GM21423 (cell line): ENCODE measurements at regions not wholly inside any gene's neighbourhood (a gene's known extent, or its start where the extent isn't known, plus 50 kb on each side); places are given as distances from the start of the nearest gene placed in this dataset.
"Not testable (repeated sequence)": the region's sequence is repeated elsewhere in the genome, so short reads cannot be mapped to it uniquely, and the experiment has no call there.

Source experiments
- ATAC-seq: cut with Tn5 transposase; IDR thresholded peaks from one replicate; pipeline ENCODE4 v1.9.1; 2021; ENCODE audit warnings: mild to moderate bottlenecking, moderate library complexity; ENCODE audit not compliant: unreplicated experiment

GRCh38 chr3:163347944-163348343 is 1730.4 kb downstream of the SI start:
- ATAC-seq = no peak

- no peak for ATAC-seq
Observed at GRCh38 chr3:163335429-163335828, 1742.9 kb downstream of the SI start.

GRCh38 chr3:163328680-163329079 is 1749.6 kb downstream of the SI start:
- ATAC-seq = no peak

GRCh38 chr3:163327086-163327485 is 1751.2 kb downstream of the SI start:
- no peak for ATAC-seq

- no peak for ATAC-seq
Observed at GRCh38 chr3:163315786-163316185, 1762.5 kb downstream of the SI start.

GRCh38 chr3:163306405-163306804 is 1771.9 kb downstream of the SI start:
- no peak for ATAC-seq

GRCh38 chr3:163273694-163274093 is 1777.1 kb downstream of the OTOL1 start:
- ATAC-seq = no peak

- no peak for ATAC-seq
Observed at GRCh38 chr3:163266731-163267130, 1770.1 kb downstream of the OTOL1 start.

GRCh38 chr3:163261618-163262017 is 1765.0 kb downstream of the OTOL1 start:
- ATAC-seq = no peak

GRCh38 chr3:163261056-163261455 is 1764.4 kb downstream of the OTOL1 start:
- ATAC-seq = no peak

- no peak for ATAC-seq
Observed at GRCh38 chr3:163218336-163218735, 1721.7 kb downstream of the OTOL1 start.

GRCh38 chr3:163213838-163214237 is 1717.2 kb downstream of the OTOL1 start:
- no peak for ATAC-seq

GRCh38 chr3:163196815-163197374 is 1700.3 kb downstream of the OTOL1 start:
- ATAC-seq = no peak

- ATAC-seq = no peak
Observed at GRCh38 chr3:163196245-163196644, 1699.6 kb downstream of the OTOL1 start.

GRCh38 chr3:163185721-163186350 is 1689.2 kb downstream of the OTOL1 start:
- ATAC-seq = no peak

GRCh38 chr3:163175970-163176369 is 1679.4 kb downstream of the OTOL1 start:
- ATAC-seq = no peak

- not testable (repeated sequence) for ATAC-seq
Observed at GRCh38 chr3:163172513-163172912, 1675.9 kb downstream of the OTOL1 start.

- ATAC-seq = no peak
Observed at GRCh38 chr3:163166197-163166596, 1669.6 kb downstream of the OTOL1 start.

GRCh38 chr3:163159306-163159705 is 1662.7 kb downstream of the OTOL1 start:
- ATAC-seq = no peak

GRCh38 chr3:163139600-163139999 is 1643.0 kb downstream of the OTOL1 start:
- ATAC-seq = no peak

- ATAC-seq = no peak
Observed at GRCh38 chr3:163138258-163138657, 1641.7 kb downstream of the OTOL1 start.

GRCh38 chr3:163132111-163132510 is 1635.5 kb downstream of the OTOL1 start:
- ATAC-seq = no peak

GRCh38 chr3:163129287-163129686 is 1632.7 kb downstream of the OTOL1 start:
- ATAC-seq = no peak
